ENCODE measurements at regions not wholly inside any gene's neighbourhood (a gene's known extent, or its start where the extent isn't known, plus 50 kb on each side); places are given as distances from the start of the nearest gene placed in this dataset.

DNA sequence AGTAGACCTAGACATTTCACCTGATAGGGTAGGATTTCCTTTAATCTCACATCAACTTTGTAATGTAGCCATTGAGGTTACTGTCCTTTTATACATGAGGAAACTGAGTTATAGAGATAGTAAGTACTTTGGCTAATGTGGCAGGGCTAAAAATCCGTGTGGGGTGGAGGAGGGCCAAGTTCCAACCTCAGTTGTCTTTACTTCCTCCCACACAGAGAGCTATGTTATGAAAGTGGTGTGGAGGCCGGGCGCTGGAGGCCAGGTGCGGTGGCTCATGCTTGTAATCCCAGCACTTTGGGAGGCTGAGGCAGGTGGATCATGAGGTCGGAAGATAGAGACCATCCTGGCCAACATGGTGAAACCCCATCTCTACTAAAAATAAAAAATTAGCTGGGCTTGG lies 173.3 kb downstream of the PALM2AKAP2 start:
- no peak for DNase-seq

DNA sequence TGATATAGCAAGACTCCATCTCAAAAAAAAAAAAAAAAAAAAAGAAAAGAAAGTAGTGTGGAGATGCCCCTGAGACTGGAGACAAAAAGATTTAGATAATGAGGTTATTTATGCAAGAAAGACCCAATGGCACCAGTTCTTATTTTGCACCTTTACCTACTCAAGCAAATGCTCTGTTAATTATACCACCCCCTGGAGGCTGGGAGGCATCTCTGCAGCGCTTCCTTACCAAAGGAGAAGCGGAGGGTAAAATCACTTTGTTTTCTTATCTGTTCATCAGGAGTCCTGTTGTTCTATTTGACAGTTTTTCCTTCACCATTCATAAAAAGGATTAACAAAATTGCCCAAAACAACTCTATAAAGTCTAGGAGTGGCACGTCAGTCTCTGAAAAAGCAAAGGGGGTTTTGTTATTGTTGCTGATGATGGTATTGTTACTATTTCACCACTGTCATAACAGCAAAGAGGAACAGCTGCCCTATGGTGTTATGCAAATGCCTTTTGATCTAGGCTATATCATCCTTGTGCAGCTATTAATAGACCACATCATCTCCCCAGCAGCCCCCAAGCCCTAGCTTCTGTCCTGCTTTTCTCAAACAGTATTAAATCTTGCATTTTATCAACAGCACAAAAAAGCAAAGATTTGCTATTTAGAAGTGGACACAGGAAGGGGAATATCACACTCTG lies 174.0 kb downstream of the PALM2AKAP2 start:
- DNase-seq: no peak

DNA sequence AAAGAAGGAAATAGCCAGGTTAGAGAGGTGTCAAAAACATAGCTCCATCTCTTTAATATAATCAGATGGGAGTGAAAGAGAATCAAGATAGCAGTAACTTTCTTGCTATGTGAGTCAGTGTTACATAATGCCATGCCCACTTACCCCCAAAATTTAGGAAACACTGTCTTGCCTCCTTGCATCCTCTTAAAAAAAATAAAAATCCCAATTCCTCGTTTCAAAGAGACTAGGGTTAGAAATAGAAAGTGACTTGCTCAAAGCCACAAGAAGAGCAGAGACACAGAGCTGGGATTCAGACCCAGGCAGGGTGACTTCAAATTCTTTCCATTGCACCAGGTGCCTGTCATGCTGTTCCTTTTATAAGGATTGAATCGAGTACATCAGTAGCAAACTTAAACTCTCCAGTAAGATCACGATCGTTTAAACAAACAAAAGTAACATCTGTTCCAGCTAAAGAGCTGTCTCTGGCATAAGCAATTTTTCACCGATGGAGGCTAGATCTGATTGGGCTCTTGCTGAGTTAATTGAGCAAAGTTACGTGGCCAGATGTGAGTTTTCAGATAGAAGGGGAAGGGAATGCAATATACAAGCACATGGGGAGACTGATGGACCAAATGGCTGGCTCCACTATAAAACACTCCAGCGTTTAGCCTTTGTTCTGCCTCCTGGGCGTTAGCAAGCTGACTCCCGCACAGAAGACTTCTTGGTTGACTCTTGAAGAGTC lies 176.9 kb downstream of the PALM2AKAP2 start:
- no peak for DNase-seq

DNA sequence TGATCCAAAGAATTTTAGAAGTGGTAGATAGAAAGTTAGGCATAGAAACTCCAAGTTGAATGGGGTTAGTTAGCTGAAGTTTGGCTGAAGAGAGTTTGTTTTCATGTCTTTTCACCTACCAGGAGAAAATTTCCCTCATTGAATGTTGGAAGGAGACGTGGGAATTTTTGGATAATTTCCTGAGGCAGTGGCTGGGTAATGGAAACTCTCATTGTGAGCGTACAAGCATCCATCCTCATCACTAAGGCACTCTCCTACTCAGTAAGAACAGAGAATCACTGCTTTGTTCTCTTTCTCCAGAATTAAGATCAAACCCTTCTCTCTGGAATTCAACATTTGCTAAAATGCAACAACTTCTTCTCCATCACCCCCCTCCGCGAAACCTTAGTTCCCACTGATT lies 179.7 kb downstream of the PALM2AKAP2 start:
- DNase-seq: no peak

DNA sequence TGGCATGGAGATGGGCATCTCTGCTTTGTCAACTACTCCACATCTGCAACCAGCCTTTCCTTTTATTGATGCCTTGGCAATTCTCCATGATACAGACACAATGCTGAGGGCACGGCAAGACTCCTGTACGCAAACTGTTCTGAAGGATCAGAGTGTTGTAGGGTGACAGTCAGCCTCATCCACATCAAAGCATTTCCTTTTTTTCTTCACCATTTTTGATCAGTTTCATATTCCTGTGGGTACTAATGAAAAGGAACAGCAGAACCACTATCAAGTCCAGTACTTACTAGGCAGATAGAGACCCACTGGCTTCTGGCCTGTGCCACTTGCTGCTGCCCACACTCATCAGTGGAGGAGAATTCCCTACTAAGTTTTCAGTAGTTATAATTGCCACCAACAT lies 181.6 kb downstream of the PALM2AKAP2 start:
- no peak for DNase-seq

DNA sequence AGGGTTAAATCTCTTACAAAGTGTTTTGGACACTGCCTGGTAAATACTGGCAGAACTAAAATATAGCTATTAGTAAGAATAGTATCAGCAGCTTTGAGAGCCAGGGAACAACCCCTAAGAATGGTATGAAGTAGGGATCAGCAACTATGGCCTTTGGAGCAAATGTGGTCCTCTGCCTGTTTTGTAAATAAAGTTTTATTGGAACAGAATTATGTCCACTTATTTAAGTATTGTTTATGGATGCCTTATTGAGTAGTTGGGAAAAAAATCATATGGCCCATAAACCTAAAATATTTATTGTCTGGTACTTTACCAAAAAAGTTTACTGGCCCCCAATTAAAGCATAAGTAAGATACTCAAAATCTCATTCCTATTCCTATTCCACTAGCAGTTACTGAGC lies 182.2 kb downstream of the PALM2AKAP2 start:
- no peak for DNase-seq

DNA sequence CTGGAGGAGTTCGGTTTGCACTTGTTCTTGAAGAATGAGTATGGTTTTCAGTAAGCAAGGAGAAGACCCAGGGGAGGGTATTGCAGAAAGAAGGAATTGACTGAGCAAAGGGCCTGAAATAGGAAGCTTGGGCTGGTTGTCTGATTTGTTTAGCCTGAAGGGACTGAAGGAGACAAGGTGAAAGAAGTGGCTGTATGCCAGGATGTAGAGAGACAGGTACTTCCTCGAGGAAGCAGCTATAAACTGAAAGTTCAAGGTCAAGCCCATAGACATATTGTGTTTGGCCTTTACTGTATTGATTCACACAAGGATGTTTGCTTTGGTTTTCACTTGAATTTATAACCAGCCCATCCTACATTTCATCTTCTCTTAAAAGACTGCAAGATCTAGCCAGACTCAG lies 183.1 kb downstream of the PALM2AKAP2 start:
- DNase-seq: no peak

DNA sequence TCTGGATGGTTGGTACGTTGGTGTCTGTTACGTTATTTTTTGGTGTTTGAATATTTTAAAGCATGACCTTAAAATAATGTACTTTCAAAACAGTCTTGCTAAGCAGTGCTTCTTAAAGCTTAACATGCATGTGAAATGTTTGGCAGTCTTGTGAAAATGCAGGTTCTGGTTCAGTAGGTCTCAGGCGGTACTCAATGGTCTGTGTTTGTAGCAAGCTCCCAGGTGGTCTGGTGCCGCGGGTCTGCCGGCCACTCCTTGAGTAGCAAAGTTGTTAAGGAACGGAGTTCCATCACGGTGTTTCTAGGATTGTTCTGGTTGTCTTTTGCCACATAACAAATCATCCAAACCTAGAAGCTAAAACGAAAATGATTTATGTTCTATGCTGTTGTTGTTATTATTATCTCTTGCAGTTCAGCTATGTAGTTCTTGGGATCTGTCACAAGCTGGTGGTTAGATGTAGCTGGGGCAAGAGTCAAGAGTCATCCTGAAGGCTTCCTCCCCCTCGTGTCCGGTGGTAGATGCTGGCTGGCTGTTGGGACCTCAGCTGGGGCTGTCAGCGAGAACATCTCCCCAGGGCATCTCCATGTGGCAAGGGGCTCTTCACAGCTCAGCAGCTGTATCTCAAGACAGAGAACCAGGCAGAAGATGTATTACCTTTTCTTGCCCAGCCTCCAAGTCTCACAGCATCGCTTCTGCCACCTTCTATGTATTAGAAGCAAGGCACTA lies 186.8 kb downstream of the PALM2AKAP2 start:
- no peak for DNase-seq

DNA sequence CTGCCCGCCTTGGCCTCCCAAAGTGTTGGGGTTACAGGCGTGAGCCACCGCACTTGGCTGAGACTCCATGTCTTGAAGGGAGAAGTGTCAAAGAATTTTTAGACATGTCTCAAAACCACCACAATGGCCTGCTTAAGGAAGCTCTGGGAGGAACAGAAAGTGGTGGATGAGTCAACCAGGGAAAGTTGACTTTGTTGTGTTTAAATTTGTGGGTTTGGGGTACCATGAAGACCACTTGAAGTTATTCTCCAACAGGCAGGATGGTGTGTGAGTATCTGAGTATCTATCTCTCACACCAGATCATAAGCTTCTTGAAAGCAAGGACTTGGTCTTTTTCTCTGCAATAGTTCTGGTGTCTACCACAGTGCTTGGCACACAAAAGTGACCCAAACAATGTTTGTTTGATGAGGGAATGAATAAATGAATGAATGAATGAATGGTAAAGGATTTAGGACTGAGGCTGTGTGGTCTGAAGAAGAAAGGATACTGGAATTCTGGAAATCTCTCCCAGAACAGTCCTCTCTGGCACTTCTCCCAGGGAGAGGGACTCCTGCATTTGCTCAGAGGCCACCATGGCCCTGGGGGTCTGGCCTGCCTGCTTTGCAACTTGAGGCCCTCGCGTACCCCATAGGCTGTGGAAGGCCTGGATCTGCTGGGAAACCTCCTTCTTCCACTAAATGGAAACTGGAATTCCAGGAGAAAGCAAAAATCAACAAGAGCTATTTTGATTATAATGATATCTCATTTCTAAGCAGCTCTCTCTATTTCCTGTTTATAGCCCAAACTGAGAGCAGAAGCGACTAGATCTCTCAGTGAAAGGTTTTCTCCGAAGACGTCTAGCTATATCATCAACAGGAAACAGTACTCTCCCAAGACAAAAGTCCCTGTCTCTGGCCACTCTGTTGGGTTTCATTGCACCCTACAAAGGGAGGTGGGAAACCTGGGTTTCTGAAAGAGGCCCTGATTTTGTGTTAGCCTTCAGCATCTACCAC lies 187.9 kb downstream of the PALM2AKAP2 start:
- no peak for DNase-seq

DNA sequence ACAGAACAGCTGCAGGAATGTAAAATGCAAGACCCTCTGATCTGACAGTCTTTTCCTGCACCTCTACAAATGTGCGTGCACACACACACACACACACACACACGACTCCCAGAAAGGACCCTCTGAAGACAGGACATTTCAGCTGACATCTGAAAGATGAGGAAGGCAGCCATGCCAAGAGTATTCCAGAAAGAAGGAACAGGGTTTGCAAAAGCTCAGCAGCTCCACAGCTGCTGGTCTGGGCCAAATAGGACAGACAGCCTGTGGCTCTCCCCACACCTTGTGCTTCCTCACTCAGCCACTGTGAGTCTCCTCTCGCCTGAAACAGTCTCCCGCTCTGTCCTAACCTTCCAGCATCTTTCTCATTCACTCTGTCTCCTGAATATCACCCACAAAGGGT lies 189.0 kb downstream of the PALM2AKAP2 start:
- no peak for DNase-seq

DNA sequence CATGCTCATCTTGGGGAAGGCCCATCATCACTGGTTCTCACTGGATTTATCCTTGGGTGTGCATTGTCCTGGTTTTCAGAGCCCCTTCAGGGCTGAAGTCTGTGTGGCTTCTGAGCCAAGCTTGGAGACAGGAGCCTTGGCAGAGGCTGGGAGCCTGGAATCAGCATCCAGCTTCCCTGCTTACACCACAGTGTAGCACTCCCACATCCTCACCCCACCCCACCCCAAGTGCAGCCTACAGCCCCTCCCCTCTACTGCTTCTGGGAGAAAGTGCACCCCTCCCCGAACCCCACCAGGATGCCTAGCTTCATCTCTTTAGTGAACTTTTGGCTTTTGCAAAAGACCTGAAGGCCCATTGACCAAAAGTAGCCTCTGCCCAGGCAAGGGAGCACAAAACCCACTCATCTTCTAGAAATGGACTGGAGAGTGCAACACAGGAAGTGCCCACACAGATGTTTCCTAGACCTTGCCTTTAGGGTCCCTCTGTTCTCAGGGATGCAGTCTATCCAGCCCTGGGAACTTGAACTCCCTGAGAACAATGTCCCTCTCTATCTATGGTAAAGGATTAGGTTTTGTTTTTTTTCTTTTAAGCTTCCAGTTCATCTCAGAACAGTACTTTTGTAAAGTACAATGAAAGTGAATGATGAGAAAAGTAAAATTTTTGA lies 189.7 kb downstream of the PALM2AKAP2 start:
- DNase-seq: no peak

DNA sequence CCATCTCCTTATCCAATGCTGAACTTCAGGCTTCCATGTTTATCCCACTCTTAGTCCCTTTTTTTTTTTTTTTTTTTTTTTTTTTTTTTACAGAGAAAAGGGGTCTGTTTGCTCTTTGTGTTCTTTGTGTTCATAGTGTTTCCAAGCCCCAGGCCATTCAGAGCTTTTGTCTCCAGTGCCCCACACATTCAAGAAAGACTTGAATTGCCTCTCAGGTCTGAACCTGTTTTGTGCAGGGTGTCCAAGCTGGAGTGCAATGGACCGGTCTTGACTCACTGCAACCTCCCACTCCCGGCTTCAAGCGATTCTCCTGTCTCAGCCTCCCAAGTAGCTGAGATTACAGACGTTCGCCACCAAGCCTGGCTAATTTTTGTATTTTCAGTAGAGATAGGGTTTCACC lies 191.2 kb downstream of the PALM2AKAP2 start:
- DNase-seq: no peak

DNA sequence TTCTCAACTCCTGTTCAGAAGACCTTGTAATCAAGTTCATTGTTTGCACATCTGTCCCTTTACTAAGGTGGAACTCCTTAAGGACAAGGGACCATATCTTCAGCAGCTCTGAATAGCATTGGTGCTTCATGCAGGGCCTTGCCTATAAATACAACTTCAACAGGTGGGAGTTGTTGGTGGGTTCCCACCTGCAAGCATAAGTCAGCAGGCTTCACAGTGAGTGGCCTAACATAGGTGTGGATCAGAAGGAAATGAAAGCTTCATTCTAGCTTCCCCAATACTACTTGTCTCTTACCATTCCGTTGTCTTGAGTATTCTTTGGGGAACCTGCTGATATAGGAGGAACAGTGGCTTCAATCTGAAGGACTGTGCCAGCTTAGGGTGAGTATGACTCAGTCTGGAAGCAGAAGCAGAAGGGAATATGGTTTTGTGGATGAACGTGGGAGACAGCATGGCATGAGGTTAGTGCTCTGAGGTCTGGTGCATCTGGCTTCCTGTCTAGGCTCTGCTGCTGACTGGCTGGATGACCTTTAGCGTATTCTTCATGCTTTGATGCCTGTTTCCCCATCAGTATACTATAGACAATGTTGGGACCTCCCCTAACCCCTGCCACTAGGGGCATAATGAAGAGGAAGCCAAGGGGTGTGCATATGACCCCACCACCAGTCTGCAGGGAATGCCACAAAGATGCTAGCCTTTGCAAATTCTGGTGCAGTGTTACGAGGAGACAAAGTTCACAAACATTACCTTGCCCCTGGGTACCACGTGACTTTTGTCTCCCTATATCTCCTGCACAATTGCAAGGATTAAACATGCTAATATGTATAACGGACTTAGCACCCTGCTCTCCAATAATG lies 192.3 kb downstream of the PALM2AKAP2 start:
- no peak for DNase-seq

DNA sequence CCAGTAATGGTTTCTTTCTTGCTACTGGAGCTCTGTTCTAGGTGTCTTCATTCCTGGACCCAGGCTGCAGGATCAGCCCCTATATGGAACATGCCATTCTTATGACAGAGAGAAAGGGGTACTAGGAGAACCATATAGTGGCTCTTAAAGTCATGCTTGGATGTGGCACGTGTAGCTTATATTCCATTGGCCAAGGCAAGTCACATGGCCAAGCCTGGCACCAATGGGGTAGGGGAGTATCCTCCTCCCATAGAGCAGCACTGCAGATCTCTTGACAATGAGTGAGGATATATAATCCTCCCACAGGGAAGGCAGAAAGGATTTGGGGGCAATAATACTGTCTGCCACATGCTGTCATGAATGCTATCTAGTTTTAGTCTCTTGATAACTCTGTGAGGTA lies 193.3 kb downstream of the PALM2AKAP2 start:
- no peak for DNase-seq

DNA sequence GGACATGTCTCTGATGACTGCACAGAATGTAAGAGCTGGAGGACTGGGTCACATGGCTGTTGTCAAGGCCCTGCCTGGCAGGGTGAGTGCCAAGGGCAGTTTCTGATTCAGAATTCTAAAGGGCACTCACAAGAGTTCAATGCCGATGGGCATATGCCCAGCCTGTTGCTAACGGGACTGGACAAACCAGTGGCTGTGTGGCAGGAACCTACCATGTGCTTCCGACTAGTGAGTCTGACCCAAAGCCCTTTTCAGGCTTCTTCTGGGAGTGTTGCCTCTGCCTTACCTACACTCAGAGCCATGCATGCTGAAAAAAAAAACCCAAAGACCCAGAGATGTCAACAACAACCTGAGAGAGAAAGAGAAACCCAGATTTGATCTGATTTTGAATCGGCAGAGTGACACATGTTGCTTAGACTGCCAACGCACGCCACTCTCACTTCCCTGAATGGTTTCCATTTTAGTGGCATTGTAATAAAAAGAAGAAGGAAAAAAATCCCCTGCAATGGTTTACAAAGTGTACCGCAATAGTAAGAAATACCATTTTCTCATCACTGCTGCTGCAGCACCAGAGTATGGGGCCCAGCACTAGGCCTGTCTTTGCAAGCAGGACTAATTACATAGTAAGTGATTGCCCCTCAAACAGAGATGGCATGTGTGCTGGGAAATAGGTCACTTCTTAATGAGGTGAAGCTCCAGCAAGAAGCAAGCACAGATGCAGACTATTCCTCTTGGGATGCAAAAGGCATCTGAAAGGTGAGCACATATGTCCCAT lies 194.3 kb downstream of the PALM2AKAP2 start:
- no peak for DNase-seq

DNA sequence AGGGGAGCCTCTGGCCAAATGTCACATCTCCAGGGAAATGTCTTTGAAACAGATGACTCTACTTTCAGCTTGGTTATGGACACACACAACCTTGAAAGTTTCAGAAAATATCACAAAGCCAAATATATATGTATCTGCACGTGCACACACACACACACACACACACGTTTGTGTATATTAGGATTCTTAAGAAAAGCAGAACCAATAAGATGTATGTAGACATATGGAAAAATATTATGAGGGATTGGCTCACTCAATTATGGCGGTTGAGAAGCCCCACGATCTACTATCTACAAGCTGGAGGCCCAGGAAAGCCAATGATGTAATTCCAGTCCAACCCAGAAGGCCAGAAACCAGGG lies 194.9 kb downstream of the PALM2AKAP2 start:
- DNase-seq: no peak

DNA sequence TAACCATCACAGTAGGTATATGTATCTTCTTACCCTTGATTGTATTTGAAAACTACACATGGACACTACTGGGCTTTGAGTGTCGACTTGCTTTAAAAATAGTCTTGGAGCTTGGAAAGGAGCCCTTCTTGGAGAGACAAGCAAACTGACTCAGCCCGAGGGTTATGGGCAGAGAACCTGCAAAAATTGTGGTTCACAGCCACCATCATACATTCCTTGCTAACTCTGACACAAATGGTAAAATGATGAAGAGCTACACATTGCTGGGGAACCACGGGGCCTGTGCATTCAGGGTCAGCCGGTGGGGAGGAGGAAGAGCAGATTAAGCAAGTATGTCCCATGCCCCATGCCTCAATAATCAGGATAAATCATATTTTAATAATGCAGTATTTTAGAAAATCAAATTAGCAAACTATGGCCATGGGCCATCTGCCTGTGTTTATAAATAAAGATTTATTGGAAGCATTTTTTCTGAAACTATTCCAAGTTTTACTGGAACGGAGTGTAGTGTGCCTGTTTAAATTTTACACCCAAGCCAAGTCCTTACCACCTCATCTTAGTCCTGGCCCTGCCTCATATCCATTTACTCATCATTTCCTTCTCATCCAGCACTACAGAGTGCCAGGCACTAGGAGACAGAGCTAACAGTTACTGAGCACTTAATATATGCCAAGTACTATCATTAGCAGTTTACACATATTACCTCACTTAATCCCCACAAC lies 195.7 kb downstream of the PALM2AKAP2 start:
- DNase-seq: no peak

DNA sequence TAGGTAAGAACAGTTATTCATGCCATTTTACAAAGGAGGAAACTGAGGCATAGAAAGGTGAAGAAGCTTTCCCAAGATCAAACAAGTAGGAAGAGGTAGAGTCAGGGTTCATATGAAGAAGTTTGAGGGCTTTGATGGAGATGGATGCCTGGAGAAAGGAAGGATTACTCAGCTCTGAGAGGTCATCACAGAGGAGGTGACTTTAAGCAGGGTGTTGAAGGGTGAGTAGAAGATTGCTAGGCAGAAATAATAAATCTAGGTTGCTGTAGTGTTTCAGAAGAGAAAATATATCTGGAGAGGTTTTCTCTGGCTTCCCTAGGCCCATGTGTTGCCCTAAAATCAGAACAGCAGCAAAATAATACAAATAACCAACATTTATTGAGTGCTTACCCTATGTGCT lies 196.3 kb downstream of the PALM2AKAP2 start:
- no peak for DNase-seq

DNA sequence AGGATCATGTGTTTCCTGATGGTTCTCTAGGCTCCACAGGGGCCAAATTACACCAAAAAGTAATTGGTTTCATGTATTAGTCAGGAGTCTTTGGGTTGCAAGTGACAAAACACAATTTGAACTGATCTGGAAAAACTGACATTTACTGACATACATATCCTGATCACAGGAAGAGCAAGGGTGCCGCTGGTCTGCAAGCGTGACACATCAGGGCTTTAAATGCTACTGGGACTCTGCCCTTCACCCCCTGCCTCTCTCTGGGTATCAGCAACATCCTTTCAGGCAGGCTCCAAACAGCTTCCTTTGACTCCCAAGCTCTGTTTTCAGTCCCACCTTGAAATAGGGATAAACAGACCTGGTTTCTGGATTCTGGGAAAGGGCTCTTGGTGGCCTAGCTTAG lies 197.5 kb downstream of the PALM2AKAP2 start:
- no peak for DNase-seq

DNA sequence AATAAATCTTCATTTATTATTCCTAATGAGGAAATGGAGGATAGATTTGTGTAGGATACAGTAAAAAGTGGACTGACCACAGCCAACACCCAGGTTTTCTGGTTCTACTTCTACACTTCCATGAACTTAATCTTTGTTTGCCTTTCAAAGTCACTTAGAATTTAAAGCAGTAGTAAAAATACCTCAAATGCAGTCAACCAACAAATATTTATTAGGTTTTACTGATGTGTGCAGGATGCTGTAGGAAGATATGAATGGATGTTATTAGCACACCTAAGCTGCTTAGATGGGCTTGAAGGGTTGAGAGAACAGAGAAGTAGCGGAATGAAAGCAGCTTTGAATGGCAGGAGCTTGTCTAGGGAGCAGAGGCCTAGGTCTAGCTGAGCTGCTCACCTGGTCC lies 201.1 kb downstream of the PALM2AKAP2 start:
- DNase-seq: no peak
